ENCODE measurements at regions not wholly inside any gene's neighbourhood (a gene's known extent, or its start where the extent isn't known, plus 50 kb on each side); places are given as distances from the start of the nearest gene placed in this dataset.
"Not testable (repeated sequence)": the region's sequence is repeated elsewhere in the genome, so short reads cannot be mapped to it uniquely, and the experiment has no call there.

DNA sequence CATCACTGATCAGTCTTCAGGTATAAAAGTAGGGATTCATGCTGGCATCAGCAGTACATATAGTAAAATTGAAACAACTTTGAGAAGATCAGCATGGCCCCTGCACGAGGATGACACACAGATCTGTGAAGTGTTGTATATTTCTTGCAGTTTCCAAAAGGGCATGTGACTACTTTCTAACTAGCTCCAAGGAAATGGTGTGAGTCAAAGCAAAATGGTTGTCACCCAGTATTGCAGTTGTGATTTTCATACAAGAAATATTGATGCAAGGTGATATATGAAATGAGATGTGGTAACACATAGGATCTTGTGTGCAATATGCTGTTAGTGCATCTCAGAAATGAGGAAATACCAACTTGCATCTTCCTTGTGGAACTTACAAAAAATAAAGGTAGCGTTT lies 74.5 kb upstream of the ACBD5 start:
- not testable (repeated sequence) for H3K36me3 Mint-ChIP-seq; ATAC-seq (ENCODE audit: low read depth in 2 of 2); H3K4me3 Mint-ChIP-seq; DNase-seq; H3K27ac Mint-ChIP-seq; H3K9me3 Mint-ChIP-seq
- peaks cover 9 to 11% (median 9%) of the 10 kb centered on the region in 3 donors for H3K27me3 Mint-ChIP-seq
- peaks cover 3 to 10% (median 9%) of the 10 kb centered on the region in 3 donors for H3K4me1 Mint-ChIP-seq

DNA sequence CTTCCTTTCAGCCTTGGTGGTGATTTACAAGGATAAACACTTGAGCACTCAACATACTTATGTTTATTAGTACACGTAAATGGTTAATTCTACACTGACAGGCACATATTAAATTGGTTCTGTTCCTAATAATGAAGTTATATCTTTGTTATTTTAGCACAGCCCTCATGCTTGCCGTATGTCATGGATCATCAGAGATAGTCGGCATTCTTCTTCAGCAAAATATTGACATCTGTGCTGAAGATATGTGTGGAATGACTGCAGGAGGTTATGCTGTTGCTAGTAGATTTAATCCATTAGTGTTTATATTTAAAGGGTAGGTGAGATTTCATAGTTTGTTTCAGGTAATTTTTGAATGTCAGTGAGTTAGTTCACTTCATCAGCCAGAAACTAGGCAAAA lies 73.0 kb upstream of the ACBD5 start:
- H3K9me3 Mint-ChIP-seq; H3K36me3 Mint-ChIP-seq; H3K4me3 Mint-ChIP-seq; H3K4me1 Mint-ChIP-seq; H3K27ac Mint-ChIP-seq; DNase-seq; ATAC-seq (ENCODE audit: low read depth in 2 of 2): not testable (repeated sequence)
- peaks cover 9 to 11% (median 9%) of the 10 kb centered on the region in 3 donors for H3K27me3 Mint-ChIP-seq

DNA sequence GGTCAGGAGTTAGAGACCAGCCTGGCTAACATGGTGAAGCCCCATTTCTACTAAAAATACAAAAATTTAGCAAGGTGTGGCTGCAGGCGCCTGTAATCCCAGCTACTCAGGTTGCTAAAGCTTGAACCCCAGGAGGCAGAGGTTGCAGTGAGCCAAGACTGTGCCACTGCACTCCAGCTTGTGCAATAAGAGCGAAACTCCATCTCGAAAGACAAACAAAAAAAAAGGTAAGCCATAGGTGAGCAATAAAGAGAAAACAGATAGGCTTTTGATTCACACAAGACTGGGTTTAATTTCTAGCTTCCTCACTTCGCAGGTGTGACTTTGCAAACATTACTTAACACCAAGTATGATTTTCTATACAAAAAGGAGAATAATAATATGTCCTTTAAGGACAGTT lies 72.3 kb upstream of the ACBD5 start:
- DNase-seq = no peak
- Mint-ChIP-seq H3K4me1 (no peaks in the 10 kb centered on the region), H3K27me3 (peaks cover 6 to 8% (median 7%) of the 10 kb centered on the region in 3 donors), H3K27ac (no peak overlapping the region), H3K4me3 (no peak overlapping the region), H3K9me3 (no peaks in the 10 kb centered on the region), H3K36me3 (no peaks in the 10 kb centered on the region)
- ATAC-seq (ENCODE audit: low read depth in 2 of 2) = no peak

DNA sequence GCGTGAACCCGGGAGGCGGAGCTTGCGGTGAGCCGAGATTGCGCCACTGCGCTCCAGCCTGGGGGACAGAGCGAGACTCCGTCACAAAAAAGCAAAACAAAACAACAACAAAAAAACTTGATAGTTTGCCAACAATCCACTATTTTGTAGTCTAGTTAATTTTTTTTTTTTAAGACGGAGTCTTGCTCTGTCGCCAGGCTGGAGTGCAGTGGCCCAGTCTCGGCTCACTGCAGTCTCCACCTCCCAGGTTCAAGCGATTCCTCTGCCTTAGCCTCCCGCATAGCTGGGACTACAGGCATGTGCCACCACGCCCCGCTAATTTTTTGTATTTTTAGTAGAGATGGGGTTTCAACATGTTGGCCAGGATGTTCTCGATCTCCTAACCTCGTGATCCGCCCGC lies 71.2 kb upstream of the ACBD5 start:
- DNase-seq; H3K27ac Mint-ChIP-seq; H3K9me3 Mint-ChIP-seq; ATAC-seq (ENCODE audit: low read depth in 2 of 2); H3K36me3 Mint-ChIP-seq; H3K27me3 Mint-ChIP-seq; H3K4me3 Mint-ChIP-seq; H3K4me1 Mint-ChIP-seq: not testable (repeated sequence)

DNA sequence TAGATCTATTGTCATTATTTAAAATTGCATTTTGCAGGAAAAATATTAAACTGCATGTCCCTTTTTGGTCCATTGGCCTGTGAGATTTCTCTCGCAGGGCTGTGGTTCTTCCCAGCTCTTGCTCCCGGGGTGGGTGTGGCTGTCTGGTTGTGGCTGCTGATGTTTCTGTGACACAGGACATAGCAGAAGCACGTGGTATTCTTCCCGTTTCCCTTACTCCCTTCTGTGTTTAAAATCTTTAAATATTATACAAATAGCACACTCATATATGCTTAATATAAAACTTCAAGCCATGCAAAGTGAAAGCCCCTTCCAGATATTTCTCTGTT lies 57.9 kb upstream of the ACBD5 start:
- peaks cover 0 to 12% (median 8%) of the 10 kb centered on the region in 3 donors for H3K27me3 Mint-ChIP-seq
- not testable (repeated sequence) for H3K27ac Mint-ChIP-seq; H3K9me3 Mint-ChIP-seq; H3K4me3 Mint-ChIP-seq; H3K36me3 Mint-ChIP-seq; DNase-seq; H3K4me1 Mint-ChIP-seq; ATAC-seq (ENCODE audit: low read depth in 2 of 2)

DNA sequence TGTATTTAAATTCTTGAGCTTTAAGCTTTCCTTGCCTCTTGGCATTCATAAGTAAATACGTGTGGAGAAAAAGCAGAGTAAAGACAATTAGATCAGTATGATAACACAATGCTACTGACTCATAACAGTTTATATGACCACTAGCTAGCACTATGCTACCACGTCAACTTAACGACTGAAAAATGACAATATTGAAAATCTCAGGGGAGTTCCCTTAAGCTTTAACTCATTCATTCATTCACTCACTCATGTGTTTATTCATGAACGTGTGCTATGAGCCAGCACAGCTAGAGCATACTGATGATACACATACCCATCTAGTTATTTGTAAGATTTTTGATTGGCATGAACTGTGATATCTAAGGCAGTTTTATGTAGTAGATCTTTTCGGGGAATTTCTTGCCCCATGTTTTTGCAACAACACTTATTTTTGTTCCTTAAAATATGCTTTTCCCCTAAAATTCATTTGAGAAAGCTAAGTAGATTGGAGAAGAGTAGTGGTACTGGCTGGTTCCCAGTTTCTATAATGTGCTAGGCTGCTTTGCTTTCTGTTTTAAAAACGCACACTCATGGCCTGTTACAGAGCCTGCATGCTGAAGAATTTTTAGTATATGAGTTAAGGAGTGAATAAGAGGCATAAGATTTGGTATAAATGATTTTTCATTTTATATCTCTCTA lies 57.4 kb upstream of the ACBD5 start:
- Mint-ChIP-seq H3K27me3 (peaks cover 0 to 12% (median 8%) of the 10 kb centered on the region in 3 donors), H3K9me3 (peaks cover 0 to 4% (median 0%) of the 10 kb centered on the region in 7 donors), H3K27ac (no peak overlapping the region), H3K4me3 (no peak overlapping the region), H3K4me1 (peaks cover 1 to 5% (median 1%) of the 10 kb centered on the region in 3 donors), H3K36me3 (no peaks in the 10 kb centered on the region)
- ATAC-seq (ENCODE audit: low read depth in 2 of 2) (no peak), DNase-seq (no peak)

DNA sequence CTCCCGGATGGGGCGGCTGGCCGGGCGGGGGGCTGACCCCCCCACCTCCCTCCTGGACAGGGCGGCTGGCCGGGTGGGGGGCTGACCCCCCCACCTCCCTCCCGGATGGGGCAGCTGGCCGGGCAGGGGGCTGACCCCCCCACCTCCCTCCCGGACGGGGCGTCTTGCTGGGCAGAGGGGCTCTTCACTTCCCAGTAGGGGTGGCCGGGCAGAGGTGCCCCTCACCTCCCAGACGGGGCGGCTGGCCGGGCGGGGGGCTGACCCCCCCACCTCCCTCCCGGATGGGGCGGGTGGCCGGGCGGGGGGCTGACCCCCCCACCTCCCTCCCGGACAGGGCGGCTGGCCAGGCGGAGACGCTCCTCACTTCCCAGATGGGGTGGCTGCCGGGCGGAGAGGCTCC lies 55.7 kb upstream of the ACBD5 start:
- not testable (repeated sequence) for H3K9me3 Mint-ChIP-seq; H3K4me3 Mint-ChIP-seq; H3K36me3 Mint-ChIP-seq; DNase-seq; ATAC-seq (ENCODE audit: low read depth in 2 of 2); H3K27ac Mint-ChIP-seq
- peaks cover 0 to 12% (median 8%) of the 10 kb centered on the region in 3 donors for H3K27me3 Mint-ChIP-seq
- peaks cover 3 to 13% (median 9%) of the 10 kb centered on the region in 3 donors for H3K4me1 Mint-ChIP-seq

DNA sequence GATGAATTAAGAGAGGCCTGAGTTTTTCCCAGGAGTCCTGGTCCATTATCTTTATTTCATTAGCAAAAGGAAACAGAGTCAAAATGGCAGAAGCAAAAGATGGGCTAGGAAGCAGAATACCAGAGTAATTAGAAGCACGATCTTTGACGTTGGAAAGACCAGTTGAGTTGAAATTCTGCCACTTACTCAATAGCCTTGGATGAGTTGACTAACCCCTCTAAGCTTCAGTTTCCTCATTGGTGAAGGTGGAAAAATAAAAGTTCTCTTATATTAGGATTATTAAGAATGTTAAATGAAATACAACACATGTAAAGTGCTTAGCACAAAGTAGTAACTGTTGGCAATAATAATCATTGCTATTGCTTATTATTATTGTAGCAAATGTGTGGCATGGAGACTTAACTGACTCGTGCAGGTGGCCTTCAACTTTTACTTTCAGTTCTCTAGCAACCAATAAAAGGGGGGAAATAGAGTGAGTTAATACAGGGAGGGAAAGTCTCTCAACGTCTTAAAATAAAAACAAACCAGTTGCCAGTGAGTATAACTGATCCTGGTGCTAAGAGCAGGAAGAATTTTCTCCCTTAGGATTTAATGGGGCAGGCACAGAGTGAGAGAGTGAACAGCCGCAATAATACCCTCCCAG lies 50.8 kb upstream of the ACBD5 start:
- not testable (repeated sequence) for H3K9me3 Mint-ChIP-seq, DNase-seq, H3K27me3 Mint-ChIP-seq, H3K36me3 Mint-ChIP-seq
- peak overlapping the region; percentile 58 to 80 (median 71) for H3K4me3 Mint-ChIP-seq
- ATAC-seq (ENCODE audit: low read depth in 2 of 2) = peak; percentile 70 to 74
- peaks cover 3 to 16% (median 15%) of the 10 kb centered on the region in 3 donors for H3K4me1 Mint-ChIP-seq
- H3K27ac Mint-ChIP-seq = peak overlapping the region; percentile 5 to 89 (median 68)
